ENCODE measurements at regions not wholly inside any gene's neighbourhood (a gene's known extent, or its start where the extent isn't known, plus 50 kb on each side); places are given as distances from the start of the nearest gene placed in this dataset.

GRCh38 chr18:6465281-6465680, 50.6 kb upstream of the L3MBTL4 start:
- Mint-ChIP-seq H3K27ac (ENCODE audit: low read depth, unreplicated experiment) (no peak overlapping the region), H3K4me1 (ENCODE audit: insufficient read depth, unreplicated experiment) (no peaks in the 10 kb centered on the region), H3K9me3 (ENCODE audit: unreplicated experiment) (no peaks in the 10 kb centered on the region), H3K4me3 (ENCODE audit: unreplicated experiment) (no peak overlapping the region), H3K27me3 (ENCODE audit: insufficient read depth, unreplicated experiment) (peaks cover 14% of the 10 kb centered on the region), H3K36me3 (ENCODE audit: insufficient read depth, unreplicated experiment) (no peaks in the 10 kb centered on the region)
- no peak for DNase-seq (ENCODE audit: unreplicated experiment)
- no peak for TF ChIP-seq CTCF (IDR thresholded peaks at IDR 0.05; ENCODE audit: unreplicated experiment)
- BruUV-seq (replicated peaks) = no TSS peak
- POLR2A ChIA-PET = no interaction called here
- CTCF ChIA-PET = no interaction called here
- intact Hi-C loops (cut with micrococcal nuclease) = no loop called here

GRCh38 chr18:6476190-6476589, 61.5 kb upstream of the L3MBTL4 start:
- ChIA-PET CTCF (interaction anchor here (0.6 kb wide), 1 partner anchor 46 kb away, joined by 3 read pairs; no protein-coding TSS in a partner anchor), POLR2A (no interaction called here)
- Mint-ChIP-seq H3K36me3 (ENCODE audit: insufficient read depth, unreplicated experiment) (no peaks in the 10 kb centered on the region), H3K9me3 (ENCODE audit: unreplicated experiment) (no peaks in the 10 kb centered on the region), H3K27ac (ENCODE audit: low read depth, unreplicated experiment) (no peak overlapping the region), H3K4me3 (ENCODE audit: unreplicated experiment) (no peak overlapping the region), H3K27me3 (ENCODE audit: insufficient read depth, unreplicated experiment) (no peaks in the 10 kb centered on the region), H3K4me1 (ENCODE audit: insufficient read depth, unreplicated experiment) (peaks cover 4% of the 10 kb centered on the region)
- no peak for TF ChIP-seq CTCF (IDR thresholded peaks at IDR 0.05; ENCODE audit: unreplicated experiment)
- no peak for DNase-seq (ENCODE audit: unreplicated experiment)
- intact Hi-C loops (cut with micrococcal nuclease) = no loop called here
- no TSS peak for BruUV-seq (replicated peaks)

- Mint-ChIP-seq H3K27ac (ENCODE audit: low read depth, unreplicated experiment) (no peak overlapping the region), H3K4me3 (ENCODE audit: unreplicated experiment) (no peak overlapping the region), H3K27me3 (ENCODE audit: insufficient read depth, unreplicated experiment) (no peaks in the 10 kb centered on the region), H3K9me3 (ENCODE audit: unreplicated experiment) (no peaks in the 10 kb centered on the region), H3K36me3 (ENCODE audit: insufficient read depth, unreplicated experiment) (no peaks in the 10 kb centered on the region), H3K4me1 (ENCODE audit: insufficient read depth, unreplicated experiment) (peaks cover 4% of the 10 kb centered on the region)
- ChIA-PET POLR2A (no interaction called here), CTCF (no interaction called here)
- no peak for DNase-seq (ENCODE audit: unreplicated experiment)
- no peak for TF ChIP-seq CTCF (IDR thresholded peaks at IDR 0.05; ENCODE audit: unreplicated experiment)
- intact Hi-C loops (cut with micrococcal nuclease) = no loop called here
- BruUV-seq (replicated peaks) = no TSS peak
Observed at GRCh38 chr18:6476880-6477279, 62.2 kb upstream of the L3MBTL4 start.

GRCh38 chr18:6478121-6478520, 63.4 kb upstream of the L3MBTL4 start:
- no peak overlapping the region for H3K4me3 Mint-ChIP-seq (ENCODE audit: unreplicated experiment)

More at GRCh38 chr18:6478121-6478520, 63.4 kb upstream of the L3MBTL4 start:
- DNase-seq (ENCODE audit: unreplicated experiment) = no peak
- ChIA-PET CTCF (no interaction called here), POLR2A (no interaction called here)
- Mint-ChIP-seq H3K4me1 (ENCODE audit: insufficient read depth, unreplicated experiment) (peaks cover 4% of the 10 kb centered on the region), H3K27ac (ENCODE audit: low read depth, unreplicated experiment) (no peak overlapping the region), H3K27me3 (ENCODE audit: insufficient read depth, unreplicated experiment) (no peaks in the 10 kb centered on the region), H3K36me3 (ENCODE audit: insufficient read depth, unreplicated experiment) (no peaks in the 10 kb centered on the region), H3K9me3 (ENCODE audit: unreplicated experiment) (no peaks in the 10 kb centered on the region)
- TF ChIP-seq CTCF (IDR thresholded peaks at IDR 0.05; ENCODE audit: unreplicated experiment) = no peak
- BruUV-seq (replicated peaks) = no TSS peak
- intact Hi-C loops (cut with micrococcal nuclease) = no loop called here

Measured in MCF 10A (cell line).